ENCODE measurements at regions not wholly inside any gene's neighbourhood (a gene's known extent, or its start where the extent isn't known, plus 50 kb on each side); places are given as distances from the start of the nearest gene placed in this dataset.

DNA sequence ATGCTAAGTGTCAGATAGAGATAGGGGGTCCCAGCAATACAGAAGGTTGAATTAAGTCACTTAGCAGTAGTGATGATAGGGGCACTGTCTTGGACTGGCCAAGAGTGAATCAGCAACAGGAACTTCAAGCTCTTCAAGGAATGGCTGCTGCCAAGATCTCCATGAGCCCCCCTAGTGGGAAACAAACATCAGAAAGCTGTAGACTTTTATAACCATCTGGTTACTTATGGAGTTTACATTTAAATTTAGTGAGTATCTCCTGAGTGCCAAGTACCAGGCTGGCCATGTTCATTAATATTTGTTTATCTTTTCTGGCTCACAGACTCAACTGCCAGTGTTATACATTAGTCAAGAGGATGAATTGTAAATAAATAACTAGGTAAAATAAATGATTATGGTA, 327.3 kb downstream of the TTLL7 start:
- intact Hi-C loops (cut with DNase I), result no loop called here
- Histone ChIP-seq H3K9me3 (no peaks in the 10 kb centered on the region), H3K27ac (no peak overlapping the region), H3K4me1 (peaks cover 0 to 10% (median 2%) of the 10 kb centered on the region in 4 donors), H3K4me3 (no peak overlapping the region), H3K27me3 (no peaks in the 10 kb centered on the region), H3K36me3 (no peaks in the 10 kb centered on the region)
- TF ChIP-seq, protein P1, sequence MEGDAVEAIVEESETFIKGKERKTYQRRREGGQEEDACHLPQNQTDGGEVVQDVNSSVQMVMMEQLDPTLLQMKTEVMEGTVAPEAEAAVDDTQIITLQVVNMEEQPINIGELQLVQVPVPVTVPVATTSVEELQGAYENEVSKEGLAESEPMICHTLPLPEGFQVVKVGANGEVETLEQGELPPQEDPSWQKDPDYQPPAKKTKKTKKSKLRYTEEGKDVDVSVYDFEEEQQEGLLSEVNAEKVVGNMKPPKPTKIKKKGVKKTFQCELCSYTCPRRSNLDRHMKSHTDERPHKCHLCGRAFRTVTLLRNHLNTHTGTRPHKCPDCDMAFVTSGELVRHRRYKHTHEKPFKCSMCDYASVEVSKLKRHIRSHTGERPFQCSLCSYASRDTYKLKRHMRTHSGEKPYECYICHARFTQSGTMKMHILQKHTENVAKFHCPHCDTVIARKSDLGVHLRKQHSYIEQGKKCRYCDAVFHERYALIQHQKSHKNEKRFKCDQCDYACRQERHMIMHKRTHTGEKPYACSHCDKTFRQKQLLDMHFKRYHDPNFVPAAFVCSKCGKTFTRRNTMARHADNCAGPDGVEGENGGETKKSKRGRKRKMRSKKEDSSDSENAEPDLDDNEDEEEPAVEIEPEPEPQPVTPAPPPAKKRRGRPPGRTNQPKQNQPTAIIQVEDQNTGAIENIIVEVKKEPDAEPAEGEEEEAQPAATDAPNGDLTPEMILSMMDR (IDR thresholded peaks at IDR 0.05), result no peak
- no peak for TF ChIP-seq EP300 (IDR thresholded peaks at IDR 0.05)
- no peak for TF ChIP-seq POLR2A (IDR thresholded peaks at IDR 0.05)
- no peak for TF ChIP-seq POLR2AphosphoS5 (IDR thresholded peaks at IDR 0.05)
- DNase-seq, result no peak

DNA sequence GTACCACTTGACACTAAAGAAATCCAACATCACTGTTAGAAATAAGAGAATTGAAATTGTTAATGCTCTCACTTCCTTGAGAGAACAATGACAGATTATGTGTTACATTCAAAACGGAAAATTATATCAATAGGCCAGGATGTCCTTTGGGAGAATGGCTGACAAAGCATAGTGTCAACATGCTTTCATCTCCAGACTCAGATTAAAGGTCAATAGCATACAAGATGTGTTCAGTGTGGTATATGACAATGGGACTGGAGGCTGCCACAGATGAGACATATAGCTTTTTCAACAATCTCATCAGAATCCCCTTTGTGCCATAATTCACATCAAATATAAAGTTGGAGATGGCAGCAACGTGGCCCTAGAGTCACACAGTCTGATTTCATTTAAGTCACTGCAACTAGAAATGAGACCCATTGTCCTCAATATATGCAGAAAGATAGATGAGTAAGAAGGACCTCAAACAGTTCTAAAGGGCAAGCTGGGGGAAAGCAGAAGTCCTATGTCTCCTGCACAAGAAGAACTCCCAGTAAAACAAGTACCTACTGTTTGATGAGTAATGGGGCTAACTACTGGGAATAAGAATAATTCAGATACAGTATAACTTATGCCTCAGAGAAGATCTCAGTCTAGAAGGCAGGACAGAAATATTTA, 327.9 kb downstream of the TTLL7 start:
- H3K4me1 ChIP-seq, result peaks cover 0 to 10% (median 2%) of the 10 kb centered on the region in 4 donors
- DNase-seq, result no peak
- no peaks in the 10 kb centered on the region for H3K9me3 ChIP-seq
- no peak overlapping the region for H3K27ac ChIP-seq
- no peaks in the 10 kb centered on the region for H3K27me3 ChIP-seq
- H3K36me3 ChIP-seq, result no peaks in the 10 kb centered on the region
- TF ChIP-seq POLR2A (IDR thresholded peaks at IDR 0.05) (no peak), EP300 (IDR thresholded peaks at IDR 0.05) (no peak), POLR2AphosphoS5 (IDR thresholded peaks at IDR 0.05) (no peak)
- TF ChIP-seq, protein P1 (IDR thresholded peaks at IDR 0.05), result no peak
- intact Hi-C loops (cut with DNase I), result no loop called here
- WGBS, 2 donors, result 57 to 75% methylated on average over 2 of the region's 2 CpGs
- H3K4me3 ChIP-seq, result no peak overlapping the region

DNA sequence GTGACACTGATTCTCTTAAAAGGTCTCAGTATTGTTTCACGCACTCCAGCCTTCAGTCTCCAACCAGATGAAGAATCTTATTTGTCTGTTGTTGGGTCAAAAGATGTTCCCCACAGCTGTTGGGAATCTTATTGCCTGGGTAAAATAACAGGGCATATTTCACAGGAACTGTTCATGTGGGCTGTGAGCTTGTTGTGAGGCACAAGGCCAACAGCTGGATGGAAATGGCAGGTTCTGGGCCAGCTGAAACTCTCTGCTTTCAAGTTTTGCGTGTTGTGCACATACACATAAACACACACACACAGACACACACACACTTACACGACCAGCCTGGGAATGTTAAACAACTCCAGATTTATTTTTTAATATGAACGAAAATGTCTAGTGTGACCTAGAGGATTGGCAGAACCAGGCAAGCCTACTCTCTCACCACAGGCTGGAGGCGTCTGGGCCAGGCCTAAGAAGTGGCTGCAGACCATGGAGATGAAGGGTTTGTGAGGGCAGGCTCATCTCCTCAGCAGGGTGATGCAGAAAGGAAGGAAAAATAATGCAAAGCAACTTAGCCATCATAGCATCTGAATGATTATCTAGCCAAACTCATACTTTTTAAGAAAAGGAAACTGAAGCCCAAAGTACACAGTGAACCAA, 357.0 kb downstream of the TTLL7 start:
- WGBS, 2 donors, result 65 to 72% methylated on average over 5 of the region's 5 CpGs
- Histone ChIP-seq H3K27ac (peak overlapping the region; percentile 53 to 75 (median 64)), H3K27me3 (no peaks in the 10 kb centered on the region), H3K36me3 (no peaks in the 10 kb centered on the region), H3K4me3 (peak overlapping the region in 2 of 4 donors; percentile 10 to 18), H3K4me1 (peaks cover 0 to 27% (median 20%) of the 10 kb centered on the region in 4 donors), H3K9me3 (no peaks in the 10 kb centered on the region)
- peak; percentile 65 for DNase-seq
- intact Hi-C loops (cut with DNase I), result no loop called here
- TF ChIP-seq POLR2AphosphoS5 (IDR thresholded peaks at IDR 0.05) (peak in 1 of 4 donors; percentile 5), POLR2A (IDR thresholded peaks at IDR 0.05) (no peak), EP300 (IDR thresholded peaks at IDR 0.05) (no peak)
- TF ChIP-seq, protein P1 (IDR thresholded peaks at IDR 0.05), result no peak

GRCh38 chr1:83641206-83641658, 357.7 kb downstream of the TTLL7 start:
- Histone ChIP-seq H3K27ac (peak overlapping the region; percentile 53 to 75 (median 64)), H3K4me1 (peaks cover 0 to 27% (median 20%) of the 10 kb centered on the region in 4 donors), H3K9me3 (no peaks in the 10 kb centered on the region), H3K4me3 (peak overlapping the region; percentile 2 to 18 (median 9)), H3K27me3 (no peaks in the 10 kb centered on the region), H3K36me3 (no peaks in the 10 kb centered on the region)
- 13 to 34% methylated on average over 5 of the region's 5 CpGs for WGBS, 2 donors
- peak in 3 of 4 donors; percentile 13 to 73 (median 63) for TF ChIP-seq POLR2AphosphoS5 (IDR thresholded peaks at IDR 0.05)
- TF ChIP-seq POLR2A (IDR thresholded peaks at IDR 0.05), result no peak
- TF ChIP-seq, protein P1 (IDR thresholded peaks at IDR 0.05), result no peak
- peak in 1 of 4 donors; percentile 12 for TF ChIP-seq EP300 (IDR thresholded peaks at IDR 0.05)
- intact Hi-C loops (cut with DNase I), result no loop called here
- no peak for DNase-seq
